SK-N-MC (cell line): ENCODE measurements at regions not wholly inside any gene's neighbourhood (a gene's known extent, or its start where the extent isn't known, plus 50 kb on each side); places are given as distances from the start of the nearest gene placed in this dataset.
"Not testable (repeated sequence)": the region's sequence is repeated elsewhere in the genome, so short reads cannot be mapped to it uniquely, and the experiment has no call there.

Experiments
- DNase-seq: peaks from one replicate; pipeline ENCODE4 v3.0.0-alpha.2; 2011; ENCODE audit warnings: low read depth, low spot score
- H3K27ac ChIP-seq: fragments of 200-600 bp; sonication (generic); 2 replicates; pipeline ENCODE4 v1.5.1; 2016; ENCODE audit warnings: mixed run types
- H3K36me3 ChIP-seq: fragments of 200-600 bp; sonication (generic); 2 replicates; pipeline ENCODE4 v1.6.1; 2017; ENCODE audit warnings: antibody characterized with exemption, low read length, mixed read lengths; ENCODE audit not compliant: insufficient read depth
- H3K4me3 ChIP-seq: fragments of 200-600 bp; sonication (generic); 2 replicates; pipeline ENCODE4 v1.5.1; 2016
- H3K9ac ChIP-seq: fragments of 200-600 bp; sonication (generic); 2 replicates; pipeline ENCODE4 v1.8.0; 2017; ENCODE audit warnings: mixed run types, mixed read lengths; ENCODE audit not compliant: insufficient read length
- H3K9me3 ChIP-seq: fragments of 200-600 bp; sonication (generic); 2 replicates; pipeline ENCODE4 v1.6.1; 2017; ENCODE audit warnings: low read depth, mild to moderate bottlenecking, antibody characterized with exemption, low read length, moderate library complexity, mixed read lengths
- EZH2 ChIP-seq: fragments of 200-600 bp; sonication (generic); IDR thresholded peaks from one replicate; pipeline ENCODE4 v1.6.1; 2017; ENCODE audit warnings: antibody characterized with exemption
- FOXP2 ChIP-seq: optimal IDR thresholded peaks from 2 replicates; pipeline ENCODE3; 2011; ENCODE audit warnings: mild to moderate bottlenecking, moderate library complexity; ENCODE audit not compliant: insufficient read depth; ENCODE audit errors: extremely low read length, control extremely low read depth
- POLR2AphosphoS5 ChIP-seq: IDR thresholded peaks from 2 replicates; pipeline ENCODE4 v1.6.1; 2012; ENCODE audit warnings: mild to moderate bottlenecking, low read depth, low read length, borderline replicate concordance

DNA sequence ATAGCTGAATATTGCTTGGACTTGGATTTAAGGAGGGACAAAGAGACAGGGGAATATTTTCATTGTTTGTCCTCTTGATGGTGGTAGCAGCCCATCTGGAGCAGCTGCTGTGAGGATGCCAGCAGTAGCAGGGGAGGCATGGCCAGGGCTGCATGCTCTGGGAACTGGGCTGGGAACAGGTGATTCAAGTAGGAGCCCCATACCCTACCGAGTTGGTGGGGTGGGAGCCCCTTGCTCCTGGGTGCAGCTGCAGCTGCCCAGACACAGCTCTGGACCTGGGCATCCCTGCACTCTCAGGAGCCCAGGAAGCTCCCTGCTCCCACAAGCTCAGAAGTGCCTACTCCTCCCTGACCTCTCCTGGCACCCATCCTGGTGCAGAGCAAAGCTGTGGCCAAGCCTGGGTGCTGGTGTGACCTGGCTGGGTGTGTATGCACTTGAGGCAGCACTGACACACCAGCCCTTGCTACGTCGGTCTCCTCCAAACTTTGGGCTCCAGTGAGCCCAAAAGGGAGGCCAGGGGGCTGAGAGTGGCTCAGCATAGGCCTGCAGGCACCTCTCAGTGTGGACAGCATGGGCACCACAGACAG, 341.8 kb upstream of the CCDC179 start:
- no peak overlapping the region for H3K27ac ChIP-seq
- TF ChIP-seq POLR2AphosphoS5 (no peak), EZH2 (no peak), FOXP2 (no peak)
- H3K4me3 ChIP-seq, result no peak overlapping the region
- no peaks in the 10 kb centered on the region for H3K36me3 ChIP-seq
- no peak for DNase-seq
- H3K9ac ChIP-seq, result no peak overlapping the region
- H3K9me3 ChIP-seq, result no peaks in the 10 kb centered on the region

DNA sequence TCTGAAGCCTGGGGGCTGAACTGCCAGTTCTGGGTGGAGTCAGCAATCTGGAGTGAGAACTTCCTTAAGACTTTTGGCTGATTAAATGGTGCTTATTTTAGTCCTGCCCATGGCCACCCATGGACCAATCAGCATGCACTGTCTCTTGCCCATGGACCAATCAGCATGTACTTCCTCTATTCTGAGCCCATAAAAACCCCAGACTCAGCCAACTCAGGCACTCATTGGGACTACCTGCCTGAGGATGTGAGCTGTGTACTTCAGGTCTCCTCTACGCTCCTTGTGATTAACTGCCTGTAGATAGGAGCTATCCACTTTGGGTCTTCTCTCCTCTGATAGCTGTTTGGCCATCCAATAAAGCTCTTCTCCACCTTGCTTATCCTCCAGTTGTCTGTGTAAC, 342.3 kb upstream of the CCDC179 start:
- H3K4me3 ChIP-seq, result no peak overlapping the region
- TF ChIP-seq EZH2 (no peak), FOXP2 (no peak), POLR2AphosphoS5 (no peak)
- no peak overlapping the region for H3K27ac ChIP-seq
- no peaks in the 10 kb centered on the region for H3K36me3 ChIP-seq
- H3K9me3 ChIP-seq, result no peaks in the 10 kb centered on the region
- H3K9ac ChIP-seq, result no peak overlapping the region
- no peak for DNase-seq

DNA sequence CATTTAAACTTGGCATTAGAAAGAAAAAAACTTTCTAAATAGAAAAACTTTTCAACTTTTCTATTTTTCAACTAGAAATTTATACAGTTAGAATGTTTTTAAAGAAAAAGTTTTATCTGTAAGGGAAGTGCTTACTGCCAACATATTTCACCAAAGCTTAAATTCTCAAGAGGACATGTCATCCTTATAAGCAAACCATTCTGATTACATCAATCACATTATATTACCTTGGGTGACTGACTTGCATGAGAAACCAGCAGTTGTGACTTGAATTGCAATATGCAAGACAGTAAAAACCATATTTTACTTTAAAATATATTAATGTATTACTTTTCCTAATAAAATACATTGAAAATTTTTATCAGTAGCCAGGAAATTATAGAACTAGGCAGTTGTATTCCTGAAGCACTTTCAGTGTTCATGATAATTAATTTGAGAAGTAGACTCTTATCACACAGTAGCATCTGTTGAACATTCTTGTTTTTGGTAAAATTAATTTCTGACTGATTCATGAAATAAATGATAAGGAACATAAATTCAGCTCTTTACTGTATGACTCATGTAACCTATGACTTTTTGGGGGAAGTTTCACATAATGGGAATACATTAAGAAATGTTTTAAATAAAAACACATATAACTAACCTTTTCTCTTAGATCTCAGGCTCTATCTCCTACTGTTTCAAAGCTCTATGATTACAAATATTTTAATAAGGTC, 345.0 kb upstream of the CCDC179 start:
- Histone ChIP-seq H3K4me3 (no peak overlapping the region), H3K36me3 (no peaks in the 10 kb centered on the region), H3K9me3 (no peaks in the 10 kb centered on the region), H3K9ac (no peak overlapping the region), H3K27ac (no peak overlapping the region)
- no peak for TF ChIP-seq POLR2AphosphoS5
- TF ChIP-seq FOXP2, result no peak
- no peak for TF ChIP-seq EZH2
- no peak for DNase-seq

DNA sequence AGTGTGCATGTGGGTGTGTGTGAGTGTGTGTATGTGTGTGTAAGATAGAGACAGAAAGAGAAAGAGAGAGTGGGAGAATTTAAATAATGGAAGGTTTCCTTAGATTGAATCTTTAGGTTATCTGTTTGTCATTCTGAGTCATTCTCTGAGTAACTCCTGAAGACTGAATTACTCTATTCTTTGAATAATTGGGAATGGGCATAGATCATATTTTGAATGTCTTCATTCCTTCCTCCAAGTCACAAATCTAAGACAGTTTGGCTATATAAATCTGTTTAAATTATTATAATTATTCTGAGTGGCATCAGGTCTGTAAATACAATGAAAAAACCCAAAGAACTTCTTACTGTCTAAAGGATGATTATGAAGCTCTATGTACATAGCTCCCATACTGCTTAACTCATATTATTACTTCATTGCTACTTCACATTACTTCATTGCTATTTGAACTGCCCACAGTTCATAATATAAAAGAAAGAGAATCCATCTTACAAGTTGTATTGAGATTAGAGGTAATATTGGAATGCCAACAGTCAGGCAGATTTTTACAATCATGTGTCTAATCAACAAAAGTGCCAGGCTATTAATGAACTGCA, 346.6 kb upstream of the CCDC179 start:
- no peak for DNase-seq
- H3K9me3 ChIP-seq, result no peaks in the 10 kb centered on the region
- no peak overlapping the region for H3K4me3 ChIP-seq
- TF ChIP-seq EZH2 (no peak), POLR2AphosphoS5 (no peak), FOXP2 (no peak)
- no peaks in the 10 kb centered on the region for H3K36me3 ChIP-seq
- H3K9ac ChIP-seq, result no peak overlapping the region
- H3K27ac ChIP-seq, result no peak overlapping the region

DNA sequence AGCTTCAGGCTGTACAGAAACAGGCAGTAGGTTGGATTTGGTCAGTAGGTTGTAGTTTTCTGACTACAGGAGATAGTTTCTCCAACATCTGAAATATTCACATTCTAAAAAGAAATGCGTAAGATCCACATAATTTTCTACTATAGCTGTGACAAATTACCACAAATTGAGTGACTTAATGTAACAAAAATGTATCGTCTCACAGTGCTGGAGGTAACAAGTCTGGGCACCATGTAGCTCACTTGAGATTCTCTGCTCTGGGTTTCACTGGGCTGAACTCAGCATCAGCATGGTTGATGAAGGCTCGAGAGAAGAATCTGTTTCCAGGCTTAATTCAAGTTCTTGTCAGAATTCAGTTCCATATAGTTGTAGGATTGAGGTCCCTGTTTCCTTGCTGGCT, 350.9 kb upstream of the CCDC179 start:
- no peaks in the 10 kb centered on the region for H3K36me3 ChIP-seq
- no peak overlapping the region for H3K27ac ChIP-seq
- H3K9ac ChIP-seq, result no peak overlapping the region
- H3K9me3 ChIP-seq, result no peaks in the 10 kb centered on the region
- no peak for DNase-seq
- no peak overlapping the region for H3K4me3 ChIP-seq
- TF ChIP-seq EZH2 (no peak), POLR2AphosphoS5 (no peak), FOXP2 (no peak)

DNA sequence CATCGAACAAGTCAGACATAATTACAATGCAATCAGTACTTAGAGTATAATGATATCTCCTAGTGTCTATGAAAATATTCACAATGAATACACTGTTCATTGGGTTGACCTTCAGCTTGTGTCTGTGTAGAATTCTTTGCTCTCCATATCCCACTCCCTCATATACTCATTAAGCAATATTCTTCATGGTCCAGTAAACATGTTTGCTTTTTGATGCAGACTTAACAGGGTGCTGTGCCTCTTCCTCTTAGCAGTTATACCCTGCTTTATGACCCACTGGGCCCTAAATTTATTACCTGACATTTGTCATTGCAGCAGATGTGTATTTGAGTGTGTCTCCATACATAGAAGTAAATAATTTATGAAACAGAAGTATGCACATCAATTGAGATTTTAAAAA, 352.5 kb upstream of the CCDC179 start:
- TF ChIP-seq POLR2AphosphoS5 (no peak), FOXP2 (no peak), EZH2 (no peak)
- H3K4me3 ChIP-seq, result no peak overlapping the region
- no peaks in the 10 kb centered on the region for H3K9me3 ChIP-seq
- no peaks in the 10 kb centered on the region for H3K36me3 ChIP-seq
- no peak for DNase-seq
- no peak overlapping the region for H3K9ac ChIP-seq
- H3K27ac ChIP-seq, result no peak overlapping the region

DNA sequence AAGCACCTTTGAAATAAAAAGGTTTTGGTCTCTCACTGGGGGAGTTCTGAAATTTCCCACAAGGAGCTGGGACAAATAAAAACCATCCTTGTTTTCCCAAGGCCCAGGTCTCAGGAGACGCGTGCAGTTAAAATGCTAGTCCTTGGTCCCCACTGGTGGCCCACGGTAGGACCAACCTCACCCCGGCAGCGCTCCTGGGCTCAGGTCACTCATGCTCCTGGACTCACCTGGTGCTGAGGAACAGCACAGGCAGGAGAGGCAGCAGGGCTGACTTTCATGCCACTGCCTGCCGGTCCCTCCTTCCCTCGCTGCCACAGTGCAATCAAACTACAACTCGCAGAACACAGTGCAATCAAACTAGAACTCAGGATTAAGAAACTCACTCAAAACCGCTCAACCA, 356.8 kb upstream of the CCDC179 start:
- Histone ChIP-seq H3K4me3 (no peak overlapping the region), H3K9ac (no peak overlapping the region), H3K36me3 (no peaks in the 10 kb centered on the region), H3K27ac (no peak overlapping the region), H3K9me3 (no peaks in the 10 kb centered on the region)
- TF ChIP-seq EZH2 (no peak), FOXP2 (no peak), POLR2AphosphoS5 (no peak)
- DNase-seq, result no peak

DNA sequence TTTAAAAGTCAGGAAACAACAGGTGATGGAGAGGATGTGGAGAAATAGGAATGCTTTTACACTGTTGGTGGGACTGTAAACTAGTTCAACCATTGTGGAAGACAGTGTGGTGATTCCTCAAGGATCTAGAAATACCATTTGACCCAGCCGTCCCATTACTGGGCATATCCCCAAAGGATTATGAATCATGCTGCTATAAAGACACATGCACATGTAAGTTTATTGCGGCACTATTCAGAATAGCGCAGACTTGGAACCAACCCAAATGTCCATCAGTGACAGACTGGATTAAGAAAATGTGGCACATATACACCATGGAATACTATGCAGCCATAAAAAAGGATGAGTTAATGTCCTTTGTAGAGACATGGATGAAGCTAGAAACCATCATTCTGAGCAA, 359.8 kb upstream of the CCDC179 start:
- not testable (repeated sequence) for H3K36me3 ChIP-seq, H3K9me3 ChIP-seq, H3K27ac ChIP-seq, H3K4me3 ChIP-seq, DNase-seq, H3K9ac ChIP-seq

DNA sequence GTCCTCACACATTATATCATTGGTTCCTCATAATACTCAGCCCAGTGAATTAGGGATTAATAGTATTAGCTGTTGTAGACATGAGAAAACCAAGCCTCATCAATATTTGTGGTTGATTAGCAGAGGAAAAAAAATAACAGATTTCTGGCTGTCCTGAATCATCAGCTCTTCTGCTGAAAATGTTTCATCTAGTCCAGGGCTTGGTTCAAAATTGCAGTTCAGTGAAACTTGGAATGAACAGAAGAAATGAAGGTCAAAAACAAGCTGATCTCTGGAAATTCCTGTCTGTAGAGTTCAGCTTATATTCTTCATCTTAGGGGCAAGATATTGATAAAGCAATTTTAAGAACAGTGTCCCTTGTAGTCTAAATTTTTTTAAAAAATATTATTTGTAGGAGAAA, 361.1 kb upstream of the CCDC179 start:
- no peak overlapping the region for H3K27ac ChIP-seq
- H3K9me3 ChIP-seq, result no peaks in the 10 kb centered on the region
- no peaks in the 10 kb centered on the region for H3K36me3 ChIP-seq
- TF ChIP-seq FOXP2 (no peak), POLR2AphosphoS5 (no peak), EZH2 (no peak)
- DNase-seq, result no peak
- no peak overlapping the region for H3K4me3 ChIP-seq
- no peak overlapping the region for H3K9ac ChIP-seq
